ENCODE measurements at regions not wholly inside any gene's neighbourhood (a gene's known extent, or its start where the extent isn't known, plus 50 kb on each side); places are given as distances from the start of the nearest gene placed in this dataset.
"Not testable (repeated sequence)": the region's sequence is repeated elsewhere in the genome, so short reads cannot be mapped to it uniquely, and the experiment has no call there.

DNA sequence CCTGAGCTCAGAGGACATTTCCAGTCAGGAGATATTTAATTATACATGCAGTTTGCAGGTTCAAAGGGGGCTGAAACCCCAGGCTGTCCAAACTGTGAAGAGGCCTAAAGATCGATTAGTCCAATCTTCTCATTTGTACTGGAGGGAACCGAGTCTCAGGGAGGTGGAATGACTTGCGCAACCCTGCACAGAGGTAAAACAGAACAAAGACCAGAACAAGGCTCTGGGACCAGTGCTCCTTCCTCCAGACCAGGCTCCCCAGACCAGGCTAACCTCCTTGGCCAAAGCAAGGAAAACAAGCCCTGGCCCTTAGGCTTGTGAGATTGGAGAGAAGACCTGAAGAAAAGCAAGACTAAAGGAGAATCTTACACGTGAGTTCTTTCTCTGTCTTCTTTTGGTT is 120.8 kb downstream of the ENC1 start:
- Histone ChIP-seq H3K36me3 (ENCODE audit: control insufficient read depth, insufficient read depth, low read length) (no peaks in the 10 kb centered on the region), H3K27me3 (ENCODE audit: control insufficient read depth, insufficient read depth, low read length) (no peaks in the 10 kb centered on the region), H3K4me3 (ENCODE audit: low read depth, low read length) (no peak overlapping the region)
- peak; percentile 75 for FAIRE-seq
- no peak for TF ChIP-seq CTCF (IDR thresholded peaks at IDR 0.05; ENCODE audit: insufficient read depth, low read length, severe bottlenecking)
- no peak for DNase-seq (ENCODE audit: low read depth)

DNA sequence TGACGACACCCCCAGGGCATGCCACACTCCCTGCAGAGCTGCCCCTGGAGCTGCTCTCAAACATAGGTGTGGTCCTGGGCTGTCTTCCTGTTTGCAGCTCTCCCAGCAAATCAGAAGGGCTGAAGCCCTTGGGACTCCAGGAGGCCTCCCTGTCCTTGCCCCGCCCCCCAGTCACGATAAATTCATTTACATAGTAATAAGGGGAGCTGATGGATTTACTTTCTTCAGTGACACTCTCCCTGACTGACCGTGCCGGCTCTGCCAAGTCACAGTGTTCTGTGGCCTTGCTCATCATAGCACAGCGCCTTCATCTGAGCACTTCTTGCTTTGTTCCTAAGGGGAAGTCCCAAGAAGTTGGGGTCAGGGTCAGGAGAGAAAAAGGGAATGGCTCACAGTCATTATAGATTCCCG is 121.4 kb downstream of the ENC1 start:
- DNase-seq (ENCODE audit: low read depth) (no peak), FAIRE-seq (no peak)
- no peak for TF ChIP-seq CTCF (IDR thresholded peaks at IDR 0.05; ENCODE audit: insufficient read depth, low read length, severe bottlenecking)
- Histone ChIP-seq H3K36me3 (ENCODE audit: control insufficient read depth, insufficient read depth, low read length) (no peaks in the 10 kb centered on the region), H3K27me3 (ENCODE audit: control insufficient read depth, insufficient read depth, low read length) (no peaks in the 10 kb centered on the region), H3K4me3 (ENCODE audit: low read depth, low read length) (no peak overlapping the region)

GRCh38 chr5:74517700-74518099 is 122.8 kb downstream of the ENC1 start:
- Histone ChIP-seq H3K27me3 (ENCODE audit: control insufficient read depth, insufficient read depth, low read length) (no peaks in the 10 kb centered on the region), H3K4me3 (ENCODE audit: low read depth, low read length) (no peak overlapping the region), H3K36me3 (ENCODE audit: control insufficient read depth, insufficient read depth, low read length) (no peaks in the 10 kb centered on the region)
- DNase-seq (ENCODE audit: low read depth) = peak; percentile 32
- no peak for TF ChIP-seq CTCF (IDR thresholded peaks at IDR 0.05; ENCODE audit: insufficient read depth, low read length, severe bottlenecking)
- FAIRE-seq = no peak

DNA sequence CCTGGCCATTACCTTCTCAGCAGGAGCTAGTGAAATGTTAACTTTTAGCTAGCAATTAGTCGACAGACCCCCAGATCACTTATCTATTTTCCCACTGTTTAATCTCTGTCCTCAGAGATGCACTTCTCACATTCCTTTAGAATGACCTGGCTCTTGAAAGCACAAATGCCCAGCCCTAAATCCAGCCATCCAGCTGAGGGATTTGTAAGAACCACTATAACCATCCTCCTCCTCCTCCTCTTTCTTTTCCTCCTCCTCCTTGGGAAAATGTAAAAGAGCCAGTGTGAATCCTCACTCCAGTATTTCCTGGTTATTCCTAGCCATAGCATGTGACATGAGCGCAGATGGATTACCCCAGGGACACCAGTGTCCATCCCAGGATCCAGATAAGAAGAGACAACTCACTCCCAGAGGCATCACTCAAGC is 124.3 kb downstream of the ENC1 start:
- Histone ChIP-seq H3K36me3 (ENCODE audit: control insufficient read depth, insufficient read depth, low read length) (no peaks in the 10 kb centered on the region), H3K27me3 (ENCODE audit: control insufficient read depth, insufficient read depth, low read length) (no peaks in the 10 kb centered on the region), H3K4me3 (ENCODE audit: low read depth, low read length) (no peak overlapping the region)
- no peak for DNase-seq (ENCODE audit: low read depth)
- FAIRE-seq = no peak
- TF ChIP-seq CTCF (IDR thresholded peaks at IDR 0.05; ENCODE audit: insufficient read depth, low read length, severe bottlenecking) = no peak

DNA sequence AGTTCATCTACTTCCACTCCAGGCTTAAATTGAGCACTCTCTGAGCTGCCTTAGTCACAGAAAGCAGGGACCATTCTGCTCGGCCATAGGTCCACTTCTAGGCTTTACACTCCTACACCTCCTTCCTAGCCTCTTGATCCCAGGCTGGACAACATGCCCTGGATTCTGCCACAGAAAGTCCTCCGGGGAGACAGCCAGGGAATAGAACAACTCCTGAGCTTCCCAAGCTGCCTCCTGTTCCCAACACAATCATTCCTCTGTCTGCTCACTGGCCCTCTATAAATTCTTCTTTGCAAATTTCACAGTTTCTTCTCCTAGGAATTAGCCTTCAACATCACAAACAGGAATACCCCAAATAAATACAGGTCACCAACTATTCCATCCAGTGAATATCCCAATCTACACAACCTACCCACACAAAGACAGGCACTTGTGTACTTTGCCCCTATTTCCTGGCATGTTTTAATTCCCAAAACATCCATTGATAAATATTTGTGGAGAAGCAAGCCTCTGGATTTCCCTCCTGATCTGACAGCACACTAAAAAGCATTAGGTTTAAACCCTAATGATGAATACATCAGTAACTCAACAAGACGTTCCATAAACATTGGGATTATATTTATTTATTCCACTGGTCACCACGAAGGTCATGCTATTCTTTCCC is 125.5 kb downstream of the ENC1 start:
- DNase-seq (ENCODE audit: low read depth) (no peak), FAIRE-seq (no peak)
- Histone ChIP-seq H3K27me3 (ENCODE audit: control insufficient read depth, insufficient read depth, low read length) (no peaks in the 10 kb centered on the region), H3K4me3 (ENCODE audit: low read depth, low read length) (no peak overlapping the region), H3K36me3 (ENCODE audit: control insufficient read depth, insufficient read depth, low read length) (no peaks in the 10 kb centered on the region)
- TF ChIP-seq CTCF (IDR thresholded peaks at IDR 0.05; ENCODE audit: insufficient read depth, low read length, severe bottlenecking) = no peak

- not testable (repeated sequence) for H3K27me3 ChIP-seq (ENCODE audit: control insufficient read depth, insufficient read depth, low read length); FAIRE-seq; H3K36me3 ChIP-seq (ENCODE audit: control insufficient read depth, insufficient read depth, low read length); H3K4me3 ChIP-seq (ENCODE audit: low read depth, low read length); DNase-seq (ENCODE audit: low read depth)
These were observed 128.8 kb downstream of the ENC1 start for GRCh38 chr5:74511770-74512169.

All from bronchial epithelial cell (primary cell).